GM21447 (cell line): ENCODE measurements at regions not wholly inside any gene's neighbourhood (a gene's known extent, or its start where the extent isn't known, plus 50 kb on each side); places are given as distances from the start of the nearest gene placed in this dataset.
"Not testable (repeated sequence)": the region's sequence is repeated elsewhere in the genome, so short reads cannot be mapped to it uniquely, and the experiment has no call there.

Experiments used
- ATAC-seq: cut with Tn5 transposase; IDR thresholded peaks from one replicate; pipeline ENCODE4 v1.9.1; 2021; ENCODE audit not compliant: unreplicated experiment

DNA sequence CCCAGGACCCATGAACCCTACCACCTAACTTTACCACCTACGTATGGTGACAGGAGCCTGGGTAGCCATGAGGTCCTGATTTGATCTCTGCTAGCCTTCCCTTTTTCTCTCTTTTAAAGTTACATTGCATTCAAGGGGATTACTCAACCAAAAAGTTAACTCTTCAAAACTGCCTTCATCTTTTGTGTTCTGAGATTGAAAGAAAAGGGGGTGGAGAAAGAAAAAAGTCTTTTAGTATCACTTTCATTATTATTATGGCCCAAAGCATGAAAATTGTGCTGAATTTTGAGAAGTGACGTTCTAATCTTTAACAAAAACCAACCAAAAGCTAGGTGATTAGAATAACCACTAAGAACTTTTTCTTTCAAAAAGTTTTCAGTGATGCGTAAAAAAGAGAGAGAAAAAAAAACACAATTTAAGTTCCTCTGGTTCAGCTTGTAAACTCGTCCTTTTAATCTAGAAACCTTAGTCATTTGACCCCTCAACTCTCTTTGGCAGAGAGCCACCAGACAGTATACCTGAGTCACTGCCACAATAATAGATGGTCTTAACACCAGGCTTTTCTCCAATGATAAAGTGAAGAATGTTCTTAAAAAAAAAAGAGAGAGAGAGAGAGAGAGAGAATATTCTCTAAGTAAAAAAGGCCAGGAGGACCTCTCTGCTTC, 347.4 kb upstream of the FGF13 start:
- ATAC-seq: no peak

DNA sequence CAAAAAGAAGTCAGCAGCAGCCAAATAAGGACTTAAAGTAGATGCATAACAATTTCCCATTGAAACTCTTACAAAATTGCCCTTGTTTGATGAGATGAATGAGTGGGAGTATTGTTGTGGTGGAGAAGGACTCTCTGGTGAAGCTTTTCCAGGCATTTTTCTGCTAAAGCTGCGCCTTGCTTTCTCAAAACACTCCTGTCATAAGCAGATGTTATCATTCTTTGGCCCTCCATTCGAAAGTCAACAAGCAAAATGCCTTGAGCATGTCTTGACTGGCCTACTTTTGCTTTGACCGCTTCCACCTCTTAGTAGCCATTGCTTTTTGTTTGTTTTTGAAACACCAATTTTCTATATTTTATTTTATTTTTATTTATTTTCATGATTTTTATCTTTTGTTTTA, 340.9 kb upstream of the FGF13 start:
- no peak for ATAC-seq

DNA sequence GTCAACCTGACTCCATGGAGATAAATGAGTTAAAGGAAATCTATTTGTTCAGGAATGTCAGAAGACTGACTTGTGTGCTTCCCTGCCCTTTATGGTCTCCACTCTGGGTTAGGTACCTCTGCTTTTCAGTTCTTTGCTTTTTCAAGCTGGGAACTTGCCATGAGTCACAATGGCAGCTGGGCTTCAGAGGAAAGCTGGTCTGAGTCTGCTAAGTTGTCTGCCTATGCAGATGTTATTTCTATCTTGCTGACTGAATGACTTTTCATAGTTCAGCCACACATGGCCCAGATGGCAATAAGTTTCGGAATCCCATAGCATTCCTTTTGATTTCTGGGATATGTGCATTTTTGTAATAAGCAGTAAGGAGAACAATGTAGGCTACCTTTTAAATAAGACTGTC, 337.9 kb upstream of the FGF13 start:
- no peak for ATAC-seq

DNA sequence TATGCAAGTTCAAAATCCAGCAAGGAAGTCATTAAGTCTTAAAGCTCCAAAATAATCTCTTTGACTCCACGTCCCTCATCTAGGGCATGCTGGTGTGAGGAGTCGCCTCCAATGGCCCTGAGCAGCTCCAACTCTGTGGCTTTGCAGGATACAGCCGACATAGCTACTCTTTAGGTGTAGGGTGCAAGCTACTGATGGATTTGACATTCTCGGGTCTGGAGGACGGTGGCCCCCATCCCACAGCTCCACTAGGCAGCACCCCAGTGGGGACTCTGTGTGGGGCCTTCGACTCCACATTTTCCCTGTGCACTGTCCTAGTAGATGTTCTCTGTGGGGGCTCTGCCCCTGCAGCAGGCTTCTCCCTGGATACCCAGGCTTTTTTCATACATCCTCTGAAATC, 333.2 kb upstream of the FGF13 start:
- no peak for ATAC-seq

DNA sequence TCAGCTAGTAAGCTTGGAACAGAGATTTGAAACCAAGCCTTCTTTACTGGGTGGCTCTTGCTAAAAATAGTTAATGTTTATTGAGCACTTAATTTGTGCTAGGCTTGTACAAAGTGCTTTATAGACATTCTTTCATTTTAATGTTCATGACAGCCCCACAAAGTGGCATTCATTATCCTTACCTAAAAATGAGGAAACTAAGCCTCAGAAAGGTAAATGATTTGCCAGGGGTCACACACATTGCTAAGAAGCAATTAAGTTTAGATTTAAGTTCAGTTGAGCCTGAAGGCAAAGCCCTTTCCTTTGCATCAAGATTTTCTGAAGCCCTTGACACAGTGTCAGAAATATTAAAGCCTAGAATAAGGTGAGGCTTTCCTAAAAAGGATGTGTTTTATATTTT, 327.5 kb upstream of the FGF13 start:
- ATAC-seq: no peak

DNA sequence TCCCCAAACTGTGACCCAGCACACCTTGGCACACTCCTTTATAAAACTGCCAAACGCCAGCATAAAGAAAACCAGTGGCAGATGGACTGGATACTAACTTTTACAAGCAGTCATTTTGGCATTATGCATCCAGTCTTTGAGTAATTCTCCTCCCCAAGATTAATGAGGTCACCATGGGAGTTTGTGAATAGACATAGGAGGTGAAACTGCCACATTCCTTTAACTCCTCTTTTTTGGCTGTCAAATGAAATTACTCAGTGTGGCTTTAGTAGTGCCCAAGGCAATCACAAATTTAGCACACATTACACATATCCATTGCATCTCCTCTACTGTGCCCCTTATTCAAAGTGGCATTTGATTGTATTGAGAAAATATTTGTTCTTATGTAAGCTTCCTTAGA, 315.3 kb upstream of the FGF13 start:
- no peak for ATAC-seq

DNA sequence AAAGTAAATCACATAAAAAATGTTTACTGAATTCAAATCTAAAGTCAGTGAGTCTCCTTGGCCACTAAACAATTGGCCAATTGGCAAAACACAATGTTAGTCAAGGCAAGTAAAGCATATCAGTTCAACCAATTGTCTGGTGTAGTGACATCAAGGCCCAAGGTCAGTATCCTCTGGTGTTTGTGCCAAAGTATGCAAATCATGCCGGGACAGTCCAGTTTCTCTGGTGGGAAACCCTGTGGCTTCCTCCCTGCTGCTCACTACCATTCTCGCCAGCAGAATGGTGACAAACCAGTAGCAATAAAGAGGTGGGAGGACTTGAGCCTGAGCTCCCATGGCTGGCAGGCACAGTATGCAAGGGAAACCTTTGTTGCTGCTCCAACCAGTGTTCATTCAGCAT, 314.9 kb upstream of the FGF13 start:
- ATAC-seq: no peak

DNA sequence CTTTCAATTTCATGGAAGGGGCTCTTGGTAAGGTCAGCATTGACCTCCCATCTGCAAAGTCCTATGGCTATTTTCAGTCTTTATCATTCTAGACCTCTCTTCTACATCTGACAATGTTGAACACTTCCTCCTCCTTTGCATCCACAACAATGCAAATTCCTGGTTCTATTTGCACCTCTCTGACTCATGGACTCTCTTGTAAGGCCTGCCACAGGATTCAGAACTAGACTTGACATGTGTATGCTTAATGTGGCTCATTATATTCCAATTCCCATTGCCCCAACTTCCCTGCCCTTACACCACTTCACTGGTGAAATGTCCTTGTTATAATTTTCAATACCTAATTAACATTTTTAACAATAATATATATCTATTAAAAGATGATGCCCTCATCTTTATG, 314.3 kb upstream of the FGF13 start:
- ATAC-seq: no peak

DNA sequence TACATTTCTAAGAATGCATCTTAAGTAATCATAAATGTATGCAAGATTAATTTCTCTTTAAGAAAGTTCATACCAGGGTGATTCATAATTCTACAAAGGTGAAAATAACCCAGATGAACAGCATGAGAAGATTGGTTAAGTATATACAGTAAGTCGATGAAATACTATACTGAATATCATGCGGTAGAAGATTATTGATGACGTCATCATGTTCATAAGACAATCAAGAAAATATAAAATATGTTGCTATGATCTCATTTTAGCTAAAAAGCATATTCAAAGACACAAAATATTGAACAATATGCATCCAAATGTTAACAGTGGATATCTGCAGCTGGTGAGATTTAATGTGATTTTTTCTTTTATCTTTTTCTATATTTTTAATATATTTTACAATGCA, 312.0 kb upstream of the FGF13 start:
- ATAC-seq: no peak

DNA sequence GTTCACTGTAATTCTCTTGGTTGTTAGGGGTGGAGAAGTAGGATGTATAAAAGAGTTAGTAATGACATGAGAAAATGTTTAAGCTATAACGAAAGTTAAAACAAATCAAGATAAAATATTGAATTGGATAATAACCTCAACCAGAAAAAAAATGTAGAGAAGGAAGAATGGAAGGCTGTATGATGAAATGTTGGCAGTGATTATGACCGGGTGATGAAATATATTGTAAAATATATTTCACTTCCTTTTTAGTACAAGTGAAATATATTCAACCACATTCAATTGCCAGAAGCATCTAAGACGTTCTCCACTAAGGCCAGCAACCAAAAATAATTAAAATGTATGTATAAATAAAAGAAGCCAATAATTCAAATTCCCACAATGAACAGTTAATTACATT, 309.3 kb upstream of the FGF13 start:
- no peak for ATAC-seq

DNA sequence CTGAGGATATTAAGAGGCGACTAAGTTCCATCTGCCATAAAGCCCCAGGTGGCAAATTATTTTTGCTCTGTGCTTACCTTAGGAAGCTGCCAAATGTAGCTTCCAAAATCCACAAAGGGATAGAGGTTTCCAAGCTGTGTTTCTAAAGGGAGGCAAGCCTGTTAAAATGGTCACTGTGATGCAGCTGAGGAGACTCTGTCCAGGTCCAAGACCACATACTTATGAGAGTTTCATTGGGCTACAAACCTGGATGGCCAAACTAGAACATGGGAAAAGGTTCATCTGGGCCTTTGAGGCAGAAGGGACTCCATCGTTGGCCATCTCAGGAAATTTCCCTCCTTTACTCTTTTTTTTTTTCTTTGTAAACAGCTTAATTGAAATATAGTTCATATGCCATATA, 306.9 kb upstream of the FGF13 start:
- no peak for ATAC-seq

DNA sequence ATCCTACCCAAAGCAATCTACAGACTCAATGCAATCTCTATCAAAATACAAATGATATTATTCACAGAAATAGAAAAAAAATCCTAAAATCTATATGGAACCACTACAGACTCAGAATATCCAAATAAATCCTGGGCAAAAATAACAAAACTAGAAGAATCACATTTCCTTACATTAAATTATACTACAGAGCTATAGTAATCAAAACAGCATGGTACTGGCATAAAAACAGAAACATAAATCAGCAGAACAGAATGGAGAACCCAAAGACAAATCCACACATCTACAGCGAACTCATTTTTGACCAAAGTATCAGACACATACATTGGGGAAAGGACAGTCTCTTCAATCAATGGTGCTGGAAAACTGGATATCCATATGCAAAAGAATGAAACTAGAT, 304.1 kb upstream of the FGF13 start:
- ATAC-seq: no peak

DNA sequence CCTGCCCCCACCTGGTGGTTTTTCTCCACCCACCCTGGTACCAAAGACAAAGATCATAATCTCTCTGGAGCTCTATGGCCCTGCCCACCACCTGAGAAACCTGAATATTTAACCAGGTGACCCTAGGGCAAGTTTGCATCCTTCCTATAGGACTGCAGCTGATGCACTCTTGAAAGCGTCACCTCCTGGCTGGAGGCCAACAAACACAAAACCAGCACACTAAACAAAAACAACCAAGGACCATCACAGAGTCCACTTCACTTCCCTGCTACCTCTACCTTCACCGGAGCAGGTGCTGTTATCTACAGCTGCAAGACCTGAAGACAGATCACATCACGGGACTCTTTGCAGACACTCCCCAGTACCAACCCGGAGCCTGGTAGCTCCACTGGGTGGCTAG, 296.7 kb upstream of the FGF13 start:
- ATAC-seq: no peak

DNA sequence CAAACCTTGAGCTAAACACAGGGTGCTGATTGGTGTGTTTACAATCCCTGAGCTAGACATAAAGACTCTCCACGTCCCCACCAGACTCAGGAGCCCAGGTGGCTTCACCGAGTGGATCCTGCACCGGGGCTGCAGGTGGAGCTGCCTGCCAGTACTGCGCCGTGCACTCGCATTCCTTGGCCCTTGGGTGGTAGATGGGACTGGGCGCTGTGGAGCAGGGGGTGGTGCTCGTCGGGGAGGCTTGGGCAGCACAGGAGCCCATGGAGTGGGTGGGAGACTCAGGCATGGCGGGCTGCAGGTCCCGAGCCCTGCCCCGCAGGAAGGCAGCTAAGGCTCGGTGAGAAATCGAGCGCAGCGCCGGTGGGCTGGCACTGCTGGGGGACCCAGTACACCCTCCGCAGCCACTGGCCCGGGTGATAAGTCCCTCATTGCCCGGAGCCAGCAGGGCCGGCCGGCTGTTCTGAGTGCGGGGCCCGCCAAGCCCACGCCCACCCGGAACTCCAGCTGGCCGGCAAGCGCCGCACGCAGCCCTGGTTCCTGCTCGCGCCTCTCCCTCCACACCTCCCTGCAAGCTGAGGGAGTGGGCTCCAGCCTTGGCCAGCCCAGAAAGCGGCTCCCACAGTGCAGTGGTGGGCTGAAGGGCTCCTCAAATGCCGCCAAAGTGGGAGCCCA, 292.5 kb upstream of the FGF13 start:
- not testable (repeated sequence) for ATAC-seq

DNA sequence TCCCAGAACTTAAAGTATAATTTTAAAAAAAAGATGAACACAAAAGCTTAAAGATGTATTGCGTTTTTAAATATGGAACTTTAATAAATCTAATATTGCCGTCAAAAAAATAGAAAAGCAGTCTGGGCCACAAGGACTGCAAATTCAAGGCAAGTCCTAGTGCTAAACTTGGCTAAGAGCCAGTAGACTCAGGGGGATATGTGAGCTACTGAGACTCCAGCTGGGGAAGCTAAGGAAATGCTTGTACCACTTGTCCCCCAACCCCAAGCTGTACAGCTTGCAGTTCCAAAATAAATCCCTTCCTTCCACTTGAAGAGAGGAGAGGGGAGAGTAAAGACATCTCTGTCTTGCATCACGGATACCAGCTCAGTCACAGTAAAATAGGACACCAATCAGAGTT, 290.8 kb upstream of the FGF13 start:
- ATAC-seq: no peak

DNA sequence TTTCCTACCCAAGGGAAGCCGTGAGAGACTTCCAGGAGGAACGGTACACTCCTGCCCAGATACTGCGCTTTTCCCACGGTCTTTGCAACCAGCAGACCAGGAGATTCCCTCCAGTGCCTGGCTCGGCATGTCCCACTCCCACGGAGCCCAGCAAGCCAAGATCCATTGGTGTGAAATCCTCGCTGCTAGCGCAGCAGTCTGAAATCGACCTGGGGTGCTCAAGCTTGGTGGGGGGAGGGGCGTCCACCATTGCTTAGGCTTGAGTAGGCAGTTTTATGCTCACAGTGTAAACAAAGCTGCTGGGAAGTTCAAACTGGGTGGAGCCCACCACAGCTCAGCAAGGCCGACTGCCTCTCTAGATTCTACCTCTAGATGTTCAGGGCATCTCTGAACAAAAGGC, 284.8 kb upstream of the FGF13 start:
- no peak for ATAC-seq

DNA sequence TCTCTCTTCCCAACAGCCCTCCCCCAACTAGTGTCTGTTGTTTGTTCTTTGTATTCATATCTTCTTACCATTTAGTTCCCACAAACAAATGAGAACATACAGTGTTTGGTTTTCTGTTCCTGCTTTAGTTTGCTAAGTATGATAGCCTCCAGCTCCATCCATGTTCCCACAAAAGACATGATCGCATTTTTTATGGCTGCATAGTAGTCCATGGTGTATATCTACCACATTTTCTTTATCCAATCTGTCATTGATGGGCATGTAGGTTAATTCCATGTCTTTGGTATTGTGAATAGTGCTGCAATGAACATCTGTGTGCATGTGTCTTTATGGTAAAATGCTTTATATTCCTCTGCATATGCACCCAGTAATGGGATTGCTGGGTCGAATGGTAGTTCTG, 283.9 kb upstream of the FGF13 start:
- ATAC-seq: no peak

DNA sequence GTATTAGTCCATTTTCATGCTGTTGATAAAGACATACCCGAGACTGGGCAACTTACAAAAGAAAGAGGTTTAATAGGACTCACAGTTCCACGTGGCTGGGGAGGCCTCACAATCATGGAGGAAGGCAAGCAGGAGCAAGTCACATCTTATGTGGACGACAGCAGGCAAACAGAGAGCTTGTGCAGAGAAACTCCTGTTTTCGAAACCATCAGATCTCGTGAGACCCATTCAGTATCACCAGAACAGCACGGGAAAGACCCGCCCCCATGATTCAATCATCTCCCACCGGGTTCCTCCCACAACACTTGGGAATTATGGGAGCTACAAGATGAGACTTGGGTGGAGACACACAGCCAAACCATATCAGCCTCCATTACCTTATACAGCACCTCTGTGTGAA, 278.9 kb upstream of the FGF13 start:
- ATAC-seq: not testable (repeated sequence)

DNA sequence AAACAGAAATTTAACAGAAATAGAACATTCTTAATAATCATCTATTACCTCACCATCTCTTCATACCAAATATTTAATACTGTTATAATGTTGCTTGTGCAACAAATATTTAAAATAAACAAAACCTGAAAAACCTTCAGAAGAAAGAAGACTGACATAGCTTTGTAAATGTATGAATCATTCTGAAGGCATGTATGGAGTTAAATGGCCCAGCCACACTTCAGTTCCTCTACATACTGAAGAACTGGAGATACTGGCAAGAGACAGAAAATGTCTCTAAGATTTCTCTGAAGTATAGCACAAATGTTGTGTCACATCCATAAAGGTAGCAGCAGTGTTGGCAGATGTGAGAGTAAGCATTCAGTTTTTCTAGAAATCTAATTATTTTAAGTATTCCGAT, 275.3 kb upstream of the FGF13 start:
- ATAC-seq: no peak

DNA sequence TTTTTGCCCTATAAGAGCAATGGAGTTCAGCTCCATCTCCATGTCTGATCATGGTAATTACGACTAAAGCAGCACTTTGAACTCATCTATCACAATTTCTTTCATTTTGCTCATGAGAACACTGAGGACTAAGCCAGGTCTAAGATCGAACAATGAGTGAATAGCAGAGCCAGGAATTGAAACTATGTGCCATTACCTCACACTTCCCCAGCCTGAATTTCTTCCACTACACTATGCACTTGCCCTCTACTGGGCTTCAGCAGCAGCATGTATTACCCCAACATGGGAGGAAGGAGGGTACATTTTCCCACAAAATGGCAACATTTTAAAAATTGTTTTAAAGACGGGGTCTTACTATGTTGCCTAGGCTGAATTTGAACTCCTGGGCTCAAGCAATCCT, 274.7 kb upstream of the FGF13 start:
- no peak for ATAC-seq

DNA sequence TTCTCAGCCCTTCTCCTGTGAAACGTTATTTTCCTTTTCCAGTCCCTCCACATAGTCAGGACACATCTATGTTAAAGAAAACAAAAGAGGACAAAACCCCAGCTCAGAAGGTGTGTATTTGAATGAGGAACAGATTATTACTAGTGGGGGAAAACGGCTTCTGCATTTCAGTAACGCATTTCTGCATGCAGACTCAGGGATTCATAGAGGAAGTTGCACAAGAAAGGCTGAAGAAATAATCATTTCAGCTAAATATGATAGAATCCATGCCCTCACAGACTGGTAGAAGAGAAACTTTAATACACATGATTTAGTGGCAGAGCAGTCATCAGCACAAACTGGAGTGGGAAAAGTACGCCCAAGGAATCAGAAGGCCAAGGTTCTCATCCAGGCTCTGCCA, 270.8 kb upstream of the FGF13 start:
- ATAC-seq: no peak

DNA sequence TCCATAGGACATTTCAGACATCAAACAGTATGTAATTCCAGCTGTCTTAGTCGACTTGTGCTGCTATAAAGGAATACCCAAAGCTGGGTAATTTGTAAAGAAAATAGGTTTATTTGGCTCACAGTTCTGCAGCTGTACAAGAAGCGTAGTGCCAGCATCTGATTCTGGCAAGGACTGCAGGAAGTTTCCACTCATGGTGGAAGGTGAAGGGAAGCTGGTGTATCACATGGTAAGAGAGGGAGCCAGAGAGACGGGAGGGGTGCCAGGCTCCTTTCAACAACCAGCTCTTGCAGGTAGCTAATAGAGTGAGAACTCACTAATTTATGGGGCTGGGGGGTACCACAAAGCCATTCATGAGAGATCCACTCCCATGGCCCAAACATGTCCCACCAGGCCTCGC, 253.0 kb upstream of the FGF13 start:
- ATAC-seq: no peak

DNA sequence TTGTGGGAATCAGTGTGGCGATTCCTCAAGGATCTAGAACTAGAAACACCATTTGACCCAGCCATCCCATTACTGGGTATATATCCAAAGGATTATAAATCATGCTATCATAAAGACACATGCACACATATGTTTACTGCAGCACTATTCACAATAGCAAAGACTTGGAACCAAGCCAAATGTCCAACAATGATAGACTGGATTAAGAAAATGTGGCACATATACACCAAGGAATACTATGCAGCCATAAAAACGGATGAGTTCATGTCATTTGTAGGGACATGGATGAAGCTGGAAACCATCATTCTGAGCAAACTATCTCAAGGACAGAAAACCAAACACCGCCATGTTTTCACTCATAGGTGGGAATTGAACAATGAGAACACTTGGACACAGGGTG, 250.9 kb upstream of the FGF13 start:
- ATAC-seq: not testable (repeated sequence)
